SK-N-SH (cell line): ENCODE measurements at regions not wholly inside any gene's neighbourhood (a gene's known extent, or its start where the extent isn't known, plus 50 kb on each side); places are given as distances from the start of the nearest gene placed in this dataset.

ENCODE experiments used
- CTCF ChIA-PET: fragments of 300-600, 350-600 bp; formaldehyde crosslinking; extraction: SDS; loops from one replicate; lab custom pipeline; 2021; lab: Yijun Ruan, JAX
- POLR2A ChIA-PET: fragments of 350-600 bp; sonication (Branson Sonifier 250); formaldehyde crosslinking; extraction: SDS; loops from one replicate; lab custom pipeline; 2020; ENCODE audit warnings: antibody characterized with exemption, inconsistent platforms; lab: Yijun Ruan, JAX
- DNase-seq: peaks from one replicate; pipeline ENCODE4 v3.0.0; 2012
- H2AFZ ChIP-seq: fragments of 200-600 bp; sonication (generic); 2 replicates; pipeline ENCODE4 v1.8.1; 2016; ENCODE audit warnings: antibody characterized with exemption, mild to moderate bottlenecking, low read depth
- H3F3A ChIP-seq: fragments of 200-600 bp; sonication (generic); replicated peaks from 2 replicates; pipeline ENCODE3; 2016; ENCODE audit warnings: antibody characterized with exemption, mild to moderate bottlenecking; ENCODE audit not compliant: insufficient read depth
- H3K27ac ChIP-seq, 2 experiments: fragments of 200-500 bp in 1 of 2; fragments of 200-600 bp in 1 of 2; sonication (Bioruptor generic) in 1 of 2; sonication (generic), shearing (Covaris generic) in 1 of 2; 2 replicates each; pipeline versions ENCODE4 v1.5.1 to v1.6.1; 2014 to 2016; ENCODE audit warnings: low read depth in 2 of 2, inconsistent platforms in 1 of 2, low read length in 1 of 2, mild to moderate bottlenecking in 1 of 2, mixed read lengths in 1 of 2
- H3K27me3 ChIP-seq: fragments of 200-600 bp; sonication (generic), shearing (Covaris generic); 2 replicates; pipeline ENCODE4 v1.6.1; 2016; ENCODE audit warnings: mixed run types; ENCODE audit not compliant: insufficient read depth
- H3K36me3 ChIP-seq, 2 experiments: fragments of 200-500 bp in 1 of 2; fragments of 200-600 bp in 1 of 2; sonication (Bioruptor generic) in 1 of 2; sonication (generic) in 1 of 2; replicated peaks in 1 of 2; 2 replicates each; pipeline versions ENCODE3 to v1.5.1; 2014 to 2016; ENCODE audit warnings: low read length in 1 of 2, mild to moderate bottlenecking in 1 of 2; ENCODE audit not compliant: insufficient read depth in 2 of 2, control insufficient read depth in 1 of 2
- H3K4me1 ChIP-seq, 2 experiments: fragments of 200-500 bp in 1 of 2; fragments of 200-600 bp in 1 of 2; sonication (Bioruptor generic) in 1 of 2; sonication (generic), shearing (Covaris generic) in 1 of 2; 2 replicates each; pipeline versions ENCODE4 v1.5.1 to v1.6.1; 2014 to 2016; ENCODE audit warnings: low read depth in 1 of 2, low read length in 1 of 2, mixed run types in 1 of 2; ENCODE audit not compliant: insufficient read depth in 2 of 2, control insufficient read depth in 1 of 2
- H3K4me2 ChIP-seq: fragments of 200-600 bp; sonication (generic), shearing (Covaris generic); 2 replicates; pipeline ENCODE4 v1.6.1; 2017; ENCODE audit warnings: mixed run types
- H3K4me3 ChIP-seq, 2 experiments: fragments of 200-500 bp in 1 of 2; fragments of 200-600 bp in 1 of 2; sonication (Bioruptor generic) in 1 of 2; sonication (generic), shearing (Covaris generic) in 1 of 2; 2 replicates each; pipeline versions ENCODE4 v1.5.1 to v1.8.1; 2014 to 2016; ENCODE audit warnings: low read depth in 2 of 2, inconsistent platforms in 1 of 2, low read length in 1 of 2, mild to moderate bottlenecking in 1 of 2, mixed read lengths in 1 of 2, moderate library complexity in 1 of 2
- H3K79me2 ChIP-seq: fragments of 200-600 bp; sonication (generic); 2 replicates; pipeline ENCODE4 v1.8.1; 2017; ENCODE audit warnings: mild to moderate bottlenecking; ENCODE audit not compliant: insufficient read depth
- H3K9ac ChIP-seq: fragments of 200-600 bp; sonication (generic); 2 replicates; pipeline ENCODE4 v1.6.1; 2017; ENCODE audit warnings: mixed run types
- H3K9me2 ChIP-seq: fragments of 200-600 bp; sonication (generic); 2 replicates; pipeline ENCODE4 v1.6.1; 2017; ENCODE audit warnings: mixed run types
- H3K9me3 ChIP-seq: fragments of 200-600 bp; sonication (generic); 2 replicates; pipeline ENCODE4 v1.6.1; 2017; ENCODE audit warnings: mixed run types, mild to moderate bottlenecking, moderate library complexity
- H4K20me1 ChIP-seq: fragments of 200-600 bp; sonication (generic); 2 replicates; pipeline ENCODE4 v1.6.1; 2017; ENCODE audit warnings: mild to moderate bottlenecking, mixed run types; ENCODE audit not compliant: insufficient read depth
- CTCF ChIP-seq: fragments of 200-600 bp; sonication (generic); IDR thresholded peaks from 2 replicates; pipeline ENCODE4 v1.6.1; 2017; ENCODE audit warnings: antibody characterized with exemption, mild to moderate bottlenecking, moderate library complexity
- ELF1 ChIP-seq: IDR thresholded peaks from 2 replicates; pipeline ENCODE4 v1.4.0; 2012
- EP300 ChIP-seq, 2 experiments: IDR thresholded peaks; 2 replicates each; pipeline versions ENCODE4 v1.4.0 to v1.6.1; 2012; ENCODE audit warnings: borderline replicate concordance in 1 of 2, low read depth in 1 of 2, low read length in 1 of 2
- EZH2phosphoT487 ChIP-seq: fragments of 200-600 bp; sonication (generic); IDR thresholded peaks from 2 replicates; pipeline ENCODE4 v1.6.1; 2017; ENCODE audit warnings: low read depth, mixed run types, mild to moderate bottlenecking, antibody characterized with exemption, moderate library complexity, borderline replicate concordance
- FOXM1 ChIP-seq: IDR thresholded peaks from 2 replicates; pipeline ENCODE4 v1.4.0; 2012; ENCODE audit warnings: low read depth, mild to moderate bottlenecking
- GATA2 ChIP-seq: sonication (generic); formaldehyde crosslinking; IDR thresholded peaks from 2 replicates; pipeline ENCODE4 v1.5.0; 2020; ENCODE audit warnings: mild to moderate bottlenecking, missing genetic modification reagents
- IRF3 ChIP-seq: fragments of 150-350 bp; IDR thresholded peaks from 2 replicates; pipeline ENCODE4 v1.6.1; 2016; ENCODE audit warnings: mild to moderate bottlenecking, low read depth, low read length
- MXI1 ChIP-seq: IDR thresholded peaks from 2 replicates; pipeline ENCODE4 v1.6.1; 2012; ENCODE audit warnings: mild to moderate bottlenecking, low read depth, low read length, improper control_type of control experiment
- NFIC ChIP-seq: IDR thresholded peaks from 2 replicates; pipeline ENCODE4 v1.4.0; 2012; ENCODE audit warnings: borderline replicate concordance
- RXRA ChIP-seq: IDR thresholded peaks from 2 replicates; pipeline ENCODE4 v1.4.0; 2012; ENCODE audit warnings: low read depth, mild to moderate bottlenecking, borderline replicate concordance
- TEAD4 ChIP-seq: IDR thresholded peaks from 2 replicates; pipeline ENCODE4 v1.4.0; 2012; ENCODE audit warnings: mild to moderate bottlenecking, borderline replicate concordance; ENCODE audit not compliant: insufficient read depth
- WGBS: methylation state at CpG from one replicate; pipeline ENCODE4 v1.1.6; 2017; ENCODE audit warnings: low lambda C conversion rate; 5-methylcytosine and 5-hydroxymethylcytosine counted together
- TF ChIP-seq, protein P1 (sequence below): IDR thresholded peaks from 2 replicates; pipeline ENCODE4 v1.4.0; 2012; ENCODE audit warnings: low read depth, borderline replicate concordance
- TF ChIP-seq, protein P2 (sequence below): IDR thresholded peaks from 2 replicates; pipeline ENCODE4; 2012

- no peaks in the 10 kb centered on the region for H3K36me3 ChIP-seq
- no peak overlapping the region for H2AFZ ChIP-seq
- H3K4me2 ChIP-seq, result no peak overlapping the region
- 5% methylated on average over 1 of the region's 1 CpG for WGBS
- no peaks in the 10 kb centered on the region for H3K4me1 ChIP-seq
- H3K9me2 ChIP-seq, result no peaks in the 10 kb centered on the region
- no peaks in the 10 kb centered on the region for H3K9me3 ChIP-seq
- no peak overlapping the region for H3K9ac ChIP-seq
- ChIA-PET POLR2A (no interaction called here), CTCF (no interaction called here)
- DNase-seq, result no peak
- TF ChIP-seq EP300 (IDR thresholded peaks at IDR 0.05; ENCODE audit: borderline replicate concordance in 1 of 2, low read depth in 1 of 2, low read length in 1 of 2) (no peak), NFIC (no peak), GATA2 (CRISPR knock-in tag) (no peak), CTCF (no peak), MXI1 (no peak), ELF1 (no peak), FOXM1 (no peak), RXRA (no peak), TEAD4 (no peak), IRF3 (no peak), EZH2phosphoT487 (no peak)
- TF ChIP-seq, protein P1, sequence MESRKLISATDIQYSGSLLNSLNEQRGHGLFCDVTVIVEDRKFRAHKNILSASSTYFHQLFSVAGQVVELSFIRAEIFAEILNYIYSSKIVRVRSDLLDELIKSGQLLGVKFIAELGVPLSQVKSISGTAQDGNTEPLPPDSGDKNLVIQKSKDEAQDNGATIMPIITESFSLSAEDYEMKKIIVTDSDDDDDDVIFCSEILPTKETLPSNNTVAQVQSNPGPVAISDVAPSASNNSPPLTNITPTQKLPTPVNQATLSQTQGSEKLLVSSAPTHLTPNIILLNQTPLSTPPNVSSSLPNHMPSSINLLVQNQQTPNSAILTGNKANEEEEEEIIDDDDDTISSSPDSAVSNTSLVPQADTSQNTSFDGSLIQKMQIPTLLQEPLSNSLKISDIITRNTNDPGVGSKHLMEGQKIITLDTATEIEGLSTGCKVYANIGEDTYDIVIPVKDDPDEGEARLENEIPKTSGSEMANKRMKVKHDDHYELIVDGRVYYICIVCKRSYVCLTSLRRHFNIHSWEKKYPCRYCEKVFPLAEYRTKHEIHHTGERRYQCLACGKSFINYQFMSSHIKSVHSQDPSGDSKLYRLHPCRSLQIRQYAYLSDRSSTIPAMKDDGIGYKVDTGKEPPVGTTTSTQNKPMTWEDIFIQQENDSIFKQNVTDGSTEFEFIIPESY, result no peak
- TF ChIP-seq, protein P2, sequence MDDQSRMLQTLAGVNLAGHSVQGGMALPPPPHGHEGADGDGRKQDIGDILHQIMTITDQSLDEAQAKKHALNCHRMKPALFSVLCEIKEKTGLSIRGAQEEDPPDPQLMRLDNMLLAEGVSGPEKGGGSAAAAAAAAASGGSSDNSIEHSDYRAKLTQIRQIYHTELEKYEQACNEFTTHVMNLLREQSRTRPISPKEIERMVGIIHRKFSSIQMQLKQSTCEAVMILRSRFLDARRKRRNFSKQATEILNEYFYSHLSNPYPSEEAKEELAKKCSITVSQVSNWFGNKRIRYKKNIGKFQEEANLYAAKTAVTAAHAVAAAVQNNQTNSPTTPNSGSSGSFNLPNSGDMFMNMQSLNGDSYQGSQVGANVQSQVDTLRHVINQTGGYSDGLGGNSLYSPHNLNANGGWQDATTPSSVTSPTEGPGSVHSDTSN, result no peak
- TF ChIP-seq, all 33 proteins: peak for 0
- Histone ChIP-seq H3K4me3 (no peak overlapping the region), H3K79me2 (no peaks in the 10 kb centered on the region), H3K27ac (no peak overlapping the region), H3K27me3 (no peaks in the 10 kb centered on the region), H3F3A (no peaks in the 10 kb centered on the region), H4K20me1 (no peaks in the 10 kb centered on the region)
Measured at GRCh38 chr14:29317423-29317822, 550.8 kb downstream of the FOXG1 start.
